ENCODE measurements at regions not wholly inside any gene's neighbourhood (a gene's known extent, or its start where the extent isn't known, plus 50 kb on each side); places are given as distances from the start of the nearest gene placed in this dataset.

DNA sequence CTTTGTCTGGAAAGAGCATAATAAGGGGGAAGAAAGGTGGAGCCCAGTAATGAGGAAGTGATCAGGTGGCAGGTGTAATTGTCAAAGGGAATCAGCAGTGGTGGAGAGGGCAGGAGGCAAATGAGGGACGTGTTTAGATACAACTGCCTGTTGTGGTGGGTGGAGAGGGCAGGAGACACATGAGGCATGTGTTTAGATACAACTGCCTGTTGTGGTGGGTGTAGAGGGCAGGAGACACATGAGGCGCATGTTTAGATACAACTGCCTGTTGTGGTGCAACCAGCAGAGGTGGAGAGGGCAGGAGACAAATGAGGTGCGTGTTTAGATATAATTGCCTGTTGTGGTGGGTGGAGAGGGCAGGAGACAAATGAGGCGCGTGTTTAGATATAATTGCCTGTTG lies 173.1 kb downstream of the ANKRD30B start:
- TF ChIP-seq, protein P1, sequence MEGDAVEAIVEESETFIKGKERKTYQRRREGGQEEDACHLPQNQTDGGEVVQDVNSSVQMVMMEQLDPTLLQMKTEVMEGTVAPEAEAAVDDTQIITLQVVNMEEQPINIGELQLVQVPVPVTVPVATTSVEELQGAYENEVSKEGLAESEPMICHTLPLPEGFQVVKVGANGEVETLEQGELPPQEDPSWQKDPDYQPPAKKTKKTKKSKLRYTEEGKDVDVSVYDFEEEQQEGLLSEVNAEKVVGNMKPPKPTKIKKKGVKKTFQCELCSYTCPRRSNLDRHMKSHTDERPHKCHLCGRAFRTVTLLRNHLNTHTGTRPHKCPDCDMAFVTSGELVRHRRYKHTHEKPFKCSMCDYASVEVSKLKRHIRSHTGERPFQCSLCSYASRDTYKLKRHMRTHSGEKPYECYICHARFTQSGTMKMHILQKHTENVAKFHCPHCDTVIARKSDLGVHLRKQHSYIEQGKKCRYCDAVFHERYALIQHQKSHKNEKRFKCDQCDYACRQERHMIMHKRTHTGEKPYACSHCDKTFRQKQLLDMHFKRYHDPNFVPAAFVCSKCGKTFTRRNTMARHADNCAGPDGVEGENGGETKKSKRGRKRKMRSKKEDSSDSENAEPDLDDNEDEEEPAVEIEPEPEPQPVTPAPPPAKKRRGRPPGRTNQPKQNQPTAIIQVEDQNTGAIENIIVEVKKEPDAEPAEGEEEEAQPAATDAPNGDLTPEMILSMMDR (IDR thresholded peaks at IDR 0.05), result no peak
- no peak for TF ChIP-seq POLR2AphosphoS5 (IDR thresholded peaks at IDR 0.05)
